Osteoblast (primary cell): ENCODE measurements at regions not wholly inside any gene's neighbourhood (a gene's known extent, or its start where the extent isn't known, plus 50 kb on each side); places are given as distances from the start of the nearest gene placed in this dataset.
A peak's percentile ranks its signal among the peaks of the same experiment; 100 is the strongest.

ENCODE experiments used
- DNase-seq: peaks from one replicate; pipeline ENCODE4 v3.0.0; 2011; ENCODE audit warnings: low spot score, mixed read lengths; ENCODE audit not compliant: insufficient read length; ENCODE audit errors: missing footprints
- H2AFZ ChIP-seq: 2 replicates; pipeline ENCODE4 v1.6.0; 2011; ENCODE audit warnings: mild to moderate bottlenecking, low read length
- H3K27ac ChIP-seq: 2 replicates; pipeline ENCODE4 v1.5.1; 2011; ENCODE audit warnings: mild to moderate bottlenecking, low read depth, low read length, moderate library complexity
- H3K27me3 ChIP-seq: 2 replicates; pipeline ENCODE4 v1.6.0; 2012; ENCODE audit warnings: mild to moderate bottlenecking, control low read depth, inconsistent platforms, low read length, moderate library complexity; ENCODE audit not compliant: insufficient read depth
- H3K36me3 ChIP-seq: 2 replicates; pipeline ENCODE4 v1.5.1; 2011; ENCODE audit warnings: mild to moderate bottlenecking, low read length, control low read depth, moderate library complexity; ENCODE audit not compliant: insufficient read depth
- H3K4me1 ChIP-seq: 2 replicates; pipeline ENCODE4 v1.5.1; 2011; ENCODE audit warnings: mild to moderate bottlenecking, low read length, control low read depth, moderate library complexity; ENCODE audit not compliant: insufficient read depth
- H3K4me2 ChIP-seq: 2 replicates; pipeline ENCODE4 v1.6.0; 2011; ENCODE audit warnings: mild to moderate bottlenecking, low read length; ENCODE audit not compliant: insufficient read depth
- H3K4me3 ChIP-seq: fragments of 200-600 bp; sonication (generic); 3 replicates; pipeline ENCODE4 v1.5.1; 2012; ENCODE audit warnings: mild to moderate bottlenecking, low read length, inconsistent platforms; ENCODE audit not compliant: insufficient read depth
- H3K79me2 ChIP-seq: 2 replicates; pipeline ENCODE4 v1.6.0; 2012; ENCODE audit warnings: mild to moderate bottlenecking, low read length, control low read depth, inconsistent platforms; ENCODE audit not compliant: insufficient read depth
- H3K9me3 ChIP-seq: 2 replicates; pipeline ENCODE4 v1.5.1; 2011; ENCODE audit warnings: low read depth, low read length, control low read depth
- H4K20me1 ChIP-seq: 2 replicates; pipeline ENCODE4 v1.6.0; 2012; ENCODE audit warnings: mild to moderate bottlenecking, low read length, control low read depth; ENCODE audit not compliant: insufficient read depth
- CTCF ChIP-seq: IDR thresholded peaks from 2 replicates; pipeline ENCODE4 v1.5.1; 2011; ENCODE audit warnings: mild to moderate bottlenecking, low read depth, low read length, moderate library complexity; ENCODE audit errors: extremely low read depth

GRCh38 chr6:2441601-2442475 is 196.4 kb upstream of the GMDS start:
- Histone ChIP-seq H4K20me1 (no peaks in the 10 kb centered on the region), H3K79me2 (no peaks in the 10 kb centered on the region), H3K36me3 (no peaks in the 10 kb centered on the region), H3K4me2 (peak overlapping the region; percentile 1), H3K4me3 (no peak overlapping the region), H2AFZ (peak overlapping the region; percentile 11), H3K4me1 (peaks cover 5% of the 10 kb centered on the region), H3K27ac (no peak overlapping the region), H3K27me3 (no peaks in the 10 kb centered on the region), H3K9me3 (no peaks in the 10 kb centered on the region)
- no peak for TF ChIP-seq CTCF
- DNase-seq, result no peak

GRCh38 chr6:2440516-2440915 is 195.1 kb upstream of the GMDS start:
- Histone ChIP-seq H4K20me1 (no peaks in the 10 kb centered on the region), H3K27ac (no peak overlapping the region), H3K4me3 (no peak overlapping the region), H3K36me3 (no peaks in the 10 kb centered on the region), H3K4me1 (peaks cover 5% of the 10 kb centered on the region), H3K79me2 (no peaks in the 10 kb centered on the region), H2AFZ (no peak overlapping the region), H3K9me3 (no peaks in the 10 kb centered on the region), H3K4me2 (no peak overlapping the region), H3K27me3 (no peaks in the 10 kb centered on the region)
- DNase-seq, result no peak
- TF ChIP-seq CTCF, result no peak

GRCh38 chr6:2439632-2440031 is 194.2 kb upstream of the GMDS start:
- Histone ChIP-seq H4K20me1 (no peaks in the 10 kb centered on the region), H2AFZ (no peak overlapping the region), H3K27me3 (no peaks in the 10 kb centered on the region)

More at GRCh38 chr6:2439632-2440031, 194.2 kb upstream of the GMDS start:
- H3K4me1 ChIP-seq, result peaks cover 5% of the 10 kb centered on the region
- TF ChIP-seq CTCF, result no peak
- no peak for DNase-seq
- no peaks in the 10 kb centered on the region for H3K79me2 ChIP-seq
- no peak overlapping the region for H3K4me2 ChIP-seq
- no peak overlapping the region for H3K27ac ChIP-seq
- no peak overlapping the region for H3K4me3 ChIP-seq
- no peaks in the 10 kb centered on the region for H3K9me3 ChIP-seq
- H3K36me3 ChIP-seq, result no peaks in the 10 kb centered on the region
